Fibroblast of lung (primary cell): ENCODE measurements at regions not wholly inside any gene's neighbourhood (a gene's known extent, or its start where the extent isn't known, plus 50 kb on each side); places are given as distances from the start of the nearest gene placed in this dataset.

ENCODE experiments used
- DNase-seq, 2 donors: peaks; one replicate each; pipeline versions ENCODE4 v3.0.0 to v3.0.0-alpha.2; 2010; ENCODE audit warnings: low read depth in 2 of 2
- H2AFZ ChIP-seq: 2 replicates; pipeline ENCODE4 v1.5.1; 2012; ENCODE audit warnings: low read length, control low read depth, inconsistent platforms
- H3K27ac ChIP-seq: 2 replicates; pipeline ENCODE4 v1.5.1; 2011; ENCODE audit warnings: low read length, control low read depth; ENCODE audit not compliant: insufficient read depth
- H3K27me3 ChIP-seq: 2 replicates; pipeline ENCODE4 v1.5.1; 2011; ENCODE audit warnings: mild to moderate bottlenecking, low read length; ENCODE audit not compliant: control insufficient read depth, insufficient read depth
- H3K36me3 ChIP-seq: 2 replicates; pipeline ENCODE4 v1.5.1; 2011; ENCODE audit warnings: low read length; ENCODE audit not compliant: control insufficient read depth, insufficient read depth
- H3K4me1 ChIP-seq: 2 replicates; pipeline ENCODE4 v1.5.1; 2011; ENCODE audit warnings: low read length; ENCODE audit not compliant: control insufficient read depth, insufficient read depth; ENCODE audit errors: extremely low read depth
- H3K4me2 ChIP-seq: 2 replicates; pipeline ENCODE4 v1.5.1; 2011; ENCODE audit warnings: low read length, control low read depth; ENCODE audit not compliant: insufficient read depth; ENCODE audit errors: extremely low read depth
- H3K4me3 ChIP-seq, 4 experiments: fragments of 200-600 bp in 1 of 4; sonication (generic) in 1 of 4; replicated peaks in 1 of 4; 2 replicates each; pipeline ENCODE4 v1.5.1; 2011 to 2016; ENCODE audit warnings: low read length in 4 of 4, low read depth in 3 of 4, mild to moderate bottlenecking in 3 of 4, control low read depth in 2 of 4, inconsistent platforms in 1 of 4, mixed read lengths in 1 of 4; ENCODE audit not compliant: insufficient read depth in 1 of 4; ENCODE audit errors: control extremely low read depth in 1 of 4
- H3K79me2 ChIP-seq: 2 replicates; pipeline ENCODE4 v1.5.1; 2012; ENCODE audit warnings: mild to moderate bottlenecking, low read length, inconsistent platforms; ENCODE audit not compliant: control insufficient read depth, insufficient read depth
- H3K9ac ChIP-seq: 2 replicates; pipeline ENCODE4 v1.5.1; 2011; ENCODE audit warnings: mild to moderate bottlenecking, low read length, control low read depth; ENCODE audit not compliant: insufficient read depth
- H3K9me3 ChIP-seq: 2 replicates; pipeline ENCODE4 v1.5.1; 2012; ENCODE audit warnings: low read depth, low read length; ENCODE audit not compliant: control insufficient read depth, insufficient read depth
- H4K20me1 ChIP-seq: 2 replicates; pipeline ENCODE4 v1.5.1; 2011; ENCODE audit warnings: low read length; ENCODE audit not compliant: control insufficient read depth, insufficient read depth; ENCODE audit errors: extremely low read depth
- CTCF ChIP-seq, 2 donors: IDR thresholded peaks in 1 of 2; conservative IDR thresholded peaks in 1 of 2; 1 replicate in 1 of 2; 2 replicates in 1 of 2; pipeline ENCODE4 v1.5.1; 2011 to 2012; ENCODE audit warnings: low read length in 2 of 2, control low read depth in 1 of 2, inconsistent platforms in 1 of 2, low read depth in 1 of 2, mild to moderate bottlenecking in 1 of 2
- EZH2 ChIP-seq: IDR thresholded peaks from 2 replicates; pipeline ENCODE4 v1.5.1; 2012; ENCODE audit warnings: low read length, control low read depth, mild to moderate bottlenecking; ENCODE audit errors: missing control alignments

GRCh38 chr10:9999627-10000026 is 1018.0 kb upstream of the CELF2 start:
- Histone ChIP-seq H3K4me2 (no peak overlapping the region), H3K9ac (no peak overlapping the region), H2AFZ (no peak overlapping the region), H3K36me3 (no peaks in the 10 kb centered on the region), H3K9me3 (no peaks in the 10 kb centered on the region), H3K27ac (no peak overlapping the region), H3K4me3 (no peak overlapping the region), H3K4me1 (no peaks in the 10 kb centered on the region), H3K79me2 (no peaks in the 10 kb centered on the region), H3K27me3 (no peaks in the 10 kb centered on the region), H4K20me1 (no peaks in the 10 kb centered on the region)
- TF ChIP-seq EZH2 = no peak
- TF ChIP-seq CTCF (conservative IDR thresholded peaks at IDR 0.05 in 1 of 2, IDR thresholded peaks at IDR 0.05 in 1 of 2; ENCODE audit: low read depth in 1 of 2, low read length in 2 of 2) = no peak
- no peak for DNase-seq

GRCh38 chr10:10007957-10008356 is 1009.7 kb upstream of the CELF2 start:
- Histone ChIP-seq H3K9ac (no peak overlapping the region), H2AFZ (no peak overlapping the region), H3K9me3 (no peaks in the 10 kb centered on the region), H3K27ac (no peak overlapping the region), H3K27me3 (no peaks in the 10 kb centered on the region), H4K20me1 (no peaks in the 10 kb centered on the region), H3K4me1 (no peaks in the 10 kb centered on the region), H3K36me3 (no peaks in the 10 kb centered on the region), H3K4me2 (no peak overlapping the region), H3K4me3 (no peak overlapping the region), H3K79me2 (no peaks in the 10 kb centered on the region)
- peak; percentile 1 to 9 for DNase-seq
- no peak for TF ChIP-seq CTCF (conservative IDR thresholded peaks at IDR 0.05 in 1 of 2, IDR thresholded peaks at IDR 0.05 in 1 of 2; ENCODE audit: low read depth in 1 of 2, low read length in 2 of 2)

- DNase-seq = no peak
- H3K4me2 ChIP-seq = no peak overlapping the region
- no peaks in the 10 kb centered on the region for H3K4me1 ChIP-seq
- H3K9me3 ChIP-seq = no peaks in the 10 kb centered on the region
- no peaks in the 10 kb centered on the region for H3K36me3 ChIP-seq
- no peak for TF ChIP-seq CTCF (conservative IDR thresholded peaks at IDR 0.05 in 1 of 2, IDR thresholded peaks at IDR 0.05 in 1 of 2; ENCODE audit: low read depth in 1 of 2, low read length in 2 of 2)
- no peak for TF ChIP-seq EZH2
- H3K4me3 ChIP-seq = no peak overlapping the region
- H4K20me1 ChIP-seq = no peaks in the 10 kb centered on the region
- H3K27me3 ChIP-seq = no peaks in the 10 kb centered on the region
- no peak overlapping the region for H3K27ac ChIP-seq
- H3K79me2 ChIP-seq = no peaks in the 10 kb centered on the region
- no peak overlapping the region for H3K9ac ChIP-seq
- H2AFZ ChIP-seq = no peak overlapping the region
Measured at GRCh38 chr10:10010397-10010796, 1007.3 kb upstream of the CELF2 start.
